H9 (cell line): ENCODE measurements at regions not wholly inside any gene's neighbourhood (a gene's known extent, or its start where the extent isn't known, plus 50 kb on each side); places are given as distances from the start of the nearest gene placed in this dataset.

Experiments used
- DNase-seq: peaks from one replicate; pipeline ENCODE4 v3.0.0-alpha.2; 2017
- H2AFZ ChIP-seq: one replicate; pipeline ENCODE4 v1.6.1; 2013; ENCODE audit warnings: mild to moderate bottlenecking, low read length, control low read depth, moderate library complexity
- H2AK5ac ChIP-seq: 2 replicates; pipeline ENCODE4 v1.6.1; 2013; ENCODE audit warnings: low read length, control low read depth, mixed read lengths; ENCODE audit not compliant: insufficient read length
- H2BK120ac ChIP-seq: one replicate; pipeline ENCODE4 v1.6.1; 2013; ENCODE audit warnings: low read depth, mild to moderate bottlenecking, low read length, control low read depth, inconsistent platforms; ENCODE audit not compliant: poor library complexity, severe bottlenecking
- H2BK12ac ChIP-seq: 2 replicates; pipeline ENCODE4 v1.6.1; 2013; ENCODE audit warnings: low read length, control low read depth, mixed read lengths, low read depth; ENCODE audit not compliant: insufficient read length
- H2BK15ac ChIP-seq: 2 replicates; pipeline ENCODE4 v1.6.1; 2013; ENCODE audit warnings: low read depth, low read length, control low read depth
- H2BK20ac ChIP-seq: one replicate; pipeline ENCODE4 v1.6.1; 2013; ENCODE audit warnings: low read depth, mild to moderate bottlenecking, low read length, control low read depth, inconsistent platforms; ENCODE audit not compliant: poor library complexity, severe bottlenecking
- H2BK5ac ChIP-seq: 2 replicates; pipeline ENCODE4 v1.6.1; 2013; ENCODE audit warnings: low read length, control low read depth, mixed read lengths; ENCODE audit not compliant: insufficient read length
- H3K14ac ChIP-seq: 2 replicates; pipeline ENCODE4 v1.6.1; 2013; ENCODE audit warnings: low read length, control low read depth; ENCODE audit not compliant: insufficient read depth
- H3K18ac ChIP-seq: 2 replicates; pipeline ENCODE4 v1.6.1; 2013; ENCODE audit warnings: low read depth, mild to moderate bottlenecking, mixed read lengths, low read length, control low read depth; ENCODE audit not compliant: insufficient read length
- H3K23ac ChIP-seq: 2 replicates; pipeline ENCODE4 v1.6.1; 2013; ENCODE audit warnings: low read length, control low read depth, mixed read lengths, low read depth; ENCODE audit not compliant: insufficient read length
- H3K23me2 ChIP-seq: 2 replicates; pipeline ENCODE4 v1.6.1; 2013; ENCODE audit warnings: low read depth, mild to moderate bottlenecking, mixed read lengths, low read length, control low read depth; ENCODE audit not compliant: insufficient read length, poor library complexity, severe bottlenecking
- H3K27ac ChIP-seq: 2 replicates; pipeline ENCODE4 v1.5.1; 2013; ENCODE audit warnings: low read length, control low read depth, mixed read lengths, low read depth; ENCODE audit not compliant: insufficient read length
- H3K27me3 ChIP-seq: 2 replicates; pipeline ENCODE4 v1.6.1; 2013; ENCODE audit warnings: low read length, control low read depth, inconsistent platforms; ENCODE audit not compliant: insufficient read depth
- H3K4ac ChIP-seq: 2 replicates; pipeline ENCODE4 v1.6.1; 2013; ENCODE audit warnings: low read depth, mild to moderate bottlenecking, control low read depth, inconsistent platforms, low read length, moderate library complexity
- H3K4me1 ChIP-seq: 2 replicates; pipeline ENCODE4 v1.6.1; 2013; ENCODE audit warnings: low read length, control low read depth, inconsistent platforms; ENCODE audit not compliant: insufficient read depth
- H3K4me2 ChIP-seq: 2 replicates; pipeline ENCODE4 v1.6.1; 2013; ENCODE audit warnings: low read length, control low read depth, mixed read lengths; ENCODE audit not compliant: insufficient read length, insufficient read depth
- H3K56ac ChIP-seq: 2 replicates; pipeline ENCODE4 v1.6.1; 2013; ENCODE audit warnings: low read depth, mild to moderate bottlenecking, mixed read lengths, low read length, control low read depth; ENCODE audit not compliant: insufficient read length
- H3K79me1 ChIP-seq: 2 replicates; pipeline ENCODE4 v1.6.1; 2013; ENCODE audit warnings: low read depth, mild to moderate bottlenecking, moderate library complexity, low read length, control low read depth, inconsistent platforms; ENCODE audit not compliant: insufficient read depth, poor library complexity, severe bottlenecking
- H3K79me2 ChIP-seq: 2 replicates; pipeline ENCODE4 v1.6.1; 2013; ENCODE audit warnings: low read length, control low read depth, inconsistent platforms; ENCODE audit not compliant: insufficient read depth
- H3K9ac ChIP-seq: 2 replicates; pipeline ENCODE4 v1.6.1; 2013; ENCODE audit warnings: low read length, control low read depth, mixed read lengths; ENCODE audit not compliant: insufficient read length; ENCODE audit errors: extremely low read depth
- H3K9me3 ChIP-seq: one replicate; pipeline ENCODE4 v1.6.1; 2013; ENCODE audit warnings: low read depth, low read length, inconsistent platforms; ENCODE audit not compliant: control insufficient read depth
- H3T11ph ChIP-seq: one replicate; pipeline ENCODE4 v1.6.1; 2013; ENCODE audit warnings: mild to moderate bottlenecking, low read length, control low read depth, inconsistent platforms
- H4K20me1 ChIP-seq: one replicate; pipeline ENCODE4 v1.6.1; 2013; ENCODE audit not compliant: control insufficient read depth, insufficient read length, insufficient read depth
- H4K5ac ChIP-seq: 2 replicates; pipeline ENCODE4 v1.6.1; 2013; ENCODE audit warnings: low read depth, mild to moderate bottlenecking, mixed read lengths, low read length, control low read depth; ENCODE audit not compliant: insufficient read length
- H4K8ac ChIP-seq: replicated peaks from 2 replicates; pipeline ENCODE4 v1.6.1; 2013; ENCODE audit warnings: low read length, control low read depth, mixed read lengths, low read depth; ENCODE audit not compliant: insufficient read length
- H4K91ac ChIP-seq: 2 replicates; pipeline ENCODE4 v1.6.1; 2013; ENCODE audit warnings: low read depth, mild to moderate bottlenecking, moderate library complexity, mixed read lengths, low read length, control low read depth; ENCODE audit not compliant: insufficient read length
- H3K27ac Mint-ChIP-seq, 3 experiments: 2 replicates in 2 of 3; 3 replicates in 1 of 3; pipeline ENCODE4 v1.8.0; 2020 to 2021; ENCODE audit warnings: mixed read lengths in 3 of 3, mild to moderate bottlenecking in 1 of 3, moderate library complexity in 1 of 3
- H3K27me3 Mint-ChIP-seq: 2 replicates; pipeline ENCODE4 v1.8.0; 2021; ENCODE audit warnings: low read depth, mild to moderate bottlenecking, moderate library complexity, mixed read lengths
- H3K36me3 Mint-ChIP-seq, 3 experiments: 2 replicates in 2 of 3; 3 replicates in 1 of 3; pipeline ENCODE4 v1.8.0; 2020 to 2021; ENCODE audit warnings: low read depth in 3 of 3, mixed read lengths in 3 of 3; ENCODE audit not compliant: insufficient read depth in 1 of 3
- H3K4me1 Mint-ChIP-seq, 2 experiments: 2 replicates each; pipeline ENCODE4 v1.8.0; 2020; ENCODE audit warnings: mixed read lengths in 2 of 2
- H3K4me3 Mint-ChIP-seq, 2 experiments: 2 replicates in 1 of 2; 3 replicates in 1 of 2; pipeline ENCODE4 v1.8.0; 2020 to 2021; ENCODE audit warnings: mild to moderate bottlenecking in 2 of 2, mixed read lengths in 2 of 2, moderate library complexity in 1 of 2
- H3K9me3 Mint-ChIP-seq, 2 experiments: 2 replicates in 1 of 2; 3 replicates in 1 of 2; pipeline ENCODE4 v1.8.0; 2020; ENCODE audit warnings: mild to moderate bottlenecking in 2 of 2, mixed read lengths in 2 of 2, moderate library complexity in 1 of 2
- CTCF ChIP-seq: fragments of 200-600 bp; sonication (generic); conservative IDR thresholded peaks from 3 replicates; pipeline ENCODE4 v1.8.0; 2021; ENCODE audit warnings: antibody characterized with exemption, mild to moderate bottlenecking
- WGBS: extraction: QIAGEN DNeasy Blood & Tissue Kit; methylation state at CpG from one replicate; pipeline ENCODE4 v1.1.7; 2013; ENCODE audit warnings: missing lambda C conversion rate, low lambda C conversion rate, mixed read lengths; ENCODE audit not compliant: insufficient read length; ENCODE audit errors: extremely low coverage; 5-methylcytosine and 5-hydroxymethylcytosine counted together

- no peaks in the 10 kb centered on the region for H3K9me3 Mint-ChIP-seq
- no CpG with 5 or more reads among the region's 3 CpGs for WGBS
- Histone ChIP-seq H2BK15ac (no peak overlapping the region), H3K79me2 (no peaks in the 10 kb centered on the region), H4K91ac (no peak overlapping the region), H3K4ac (no peak overlapping the region), H2BK120ac (no peak overlapping the region), H3T11ph (no peak overlapping the region), H3K27ac (no peak overlapping the region), H3K79me1 (no peaks in the 10 kb centered on the region), H3K9me3 (no peaks in the 10 kb centered on the region), H2BK12ac (no peak overlapping the region), H4K5ac (no peak overlapping the region), H3K56ac (no peak overlapping the region), H3K4me2 (no peak overlapping the region), H3K18ac (no peak overlapping the region), H2AK5ac (no peak overlapping the region), H3K27me3 (no peaks in the 10 kb centered on the region), H4K20me1 (no peaks in the 10 kb centered on the region), H3K23me2 (no peaks in the 10 kb centered on the region), H3K14ac (no peak overlapping the region), H3K9ac (no peak overlapping the region), H2BK20ac (no peak overlapping the region), H3K4me1 (no peaks in the 10 kb centered on the region), H4K8ac (no peak overlapping the region), H3K23ac (no peak overlapping the region), H2BK5ac (no peak overlapping the region), H2AFZ (no peak overlapping the region)
- no peak for DNase-seq
- H3K36me3 Mint-ChIP-seq = no peaks in the 10 kb centered on the region
- H3K27me3 Mint-ChIP-seq = no peaks in the 10 kb centered on the region
- TF ChIP-seq CTCF = no peak
- 0 out of 4 replicates have a peak, but pooled peaks cover 0 to 2% of the 10 kb centered on the region in 2 experiments for H3K4me1 Mint-ChIP-seq
- no peak overlapping the region for H3K27ac Mint-ChIP-seq
- H3K4me3 Mint-ChIP-seq = no peak overlapping the region
These were observed 103.6 kb upstream of the EGR2 start for GRCh38 chr10:62919776-62920175.
